HG02759 (cell line): ENCODE measurements at regions not wholly inside any gene's neighbourhood (a gene's known extent, or its start where the extent isn't known, plus 50 kb on each side); places are given as distances from the start of the nearest gene placed in this dataset.
"Not testable (repeated sequence)": the region's sequence is repeated elsewhere in the genome, so short reads cannot be mapped to it uniquely, and the experiment has no call there.

Experiments used
- ATAC-seq: cut with Tn5 transposase; IDR thresholded peaks from one replicate; pipeline ENCODE4 v1.9.1; 2021; ENCODE audit warnings: mild to moderate bottlenecking, moderate library complexity; ENCODE audit not compliant: unreplicated experiment

DNA sequence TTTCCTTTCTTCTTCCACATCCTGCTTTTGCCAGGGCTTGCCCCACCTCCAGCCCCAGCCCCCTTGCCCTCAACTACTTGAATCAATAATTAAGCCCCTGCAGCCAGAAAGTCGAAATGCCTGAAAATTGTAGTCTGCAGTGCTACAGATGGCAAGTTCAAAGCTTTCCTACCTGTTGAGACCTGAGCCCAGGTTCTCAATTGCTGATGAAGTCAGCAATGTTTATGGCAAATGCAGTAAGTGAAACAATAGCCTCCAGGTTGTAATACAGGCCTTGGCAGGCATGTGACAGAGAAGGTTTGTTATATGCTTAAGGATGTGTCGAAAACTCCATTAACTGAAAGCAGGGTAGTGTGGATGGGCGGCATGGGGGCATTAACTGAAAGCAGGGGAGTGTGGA, 181.1 kb upstream of the SESN3 start:
- no peak for ATAC-seq

DNA sequence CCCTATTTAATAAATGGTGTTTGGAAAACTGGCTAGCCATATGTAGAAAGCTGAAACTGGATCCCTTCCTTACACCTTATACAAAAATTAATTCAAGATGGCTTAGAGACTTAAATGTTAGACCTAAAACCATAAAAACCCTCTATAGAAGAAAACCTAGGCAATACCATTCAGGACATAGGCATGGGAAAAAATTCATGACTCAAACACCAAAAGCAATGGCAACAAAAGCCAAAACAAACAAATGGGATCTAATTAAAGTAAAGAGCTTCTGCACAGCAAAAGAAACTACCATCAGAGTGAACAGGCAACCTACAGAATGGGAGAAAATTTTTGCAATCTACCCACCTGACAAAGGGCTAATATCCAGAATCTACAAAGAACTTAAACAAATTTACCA, 179.7 kb upstream of the SESN3 start:
- not testable (repeated sequence) for ATAC-seq

DNA sequence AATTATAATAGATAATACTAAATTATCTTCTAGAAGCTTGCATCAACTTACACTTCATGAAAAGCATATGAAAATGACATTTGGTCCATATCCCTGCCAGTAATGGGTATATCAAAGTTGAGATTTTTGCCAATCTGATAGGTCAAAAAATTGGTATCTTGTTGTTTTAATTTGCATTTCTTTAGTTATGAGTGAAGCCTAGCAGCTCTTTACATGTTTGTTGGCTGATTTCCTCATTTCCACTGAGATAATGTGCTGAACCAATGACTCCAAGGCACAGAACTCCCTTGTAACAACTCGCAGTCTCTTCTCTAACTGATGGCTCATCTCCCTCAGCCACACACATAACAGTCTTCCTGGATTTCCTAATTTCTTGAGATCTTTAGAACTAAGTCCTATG, 175.3 kb upstream of the SESN3 start:
- ATAC-seq, result no peak

DNA sequence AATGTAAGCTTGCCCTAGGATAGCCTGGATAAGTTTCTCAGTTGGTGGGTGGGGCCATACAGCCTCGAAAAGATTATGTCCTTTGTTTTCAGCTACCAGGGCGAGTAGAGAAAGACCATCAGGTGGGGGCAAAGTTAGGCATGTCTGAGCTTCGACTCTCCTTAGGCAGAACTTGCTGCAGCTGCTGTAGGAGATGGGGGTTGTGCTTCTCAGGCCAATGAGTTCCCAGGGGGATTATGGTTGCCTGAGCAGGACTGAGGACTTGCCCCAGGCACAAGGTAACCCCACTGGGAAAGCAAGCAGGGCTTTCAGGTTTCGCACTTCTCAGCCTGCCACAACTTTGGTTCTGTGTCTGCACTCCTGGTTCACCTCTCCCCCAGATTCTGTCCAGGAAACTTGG, 173.4 kb upstream of the SESN3 start:
- no peak for ATAC-seq

DNA sequence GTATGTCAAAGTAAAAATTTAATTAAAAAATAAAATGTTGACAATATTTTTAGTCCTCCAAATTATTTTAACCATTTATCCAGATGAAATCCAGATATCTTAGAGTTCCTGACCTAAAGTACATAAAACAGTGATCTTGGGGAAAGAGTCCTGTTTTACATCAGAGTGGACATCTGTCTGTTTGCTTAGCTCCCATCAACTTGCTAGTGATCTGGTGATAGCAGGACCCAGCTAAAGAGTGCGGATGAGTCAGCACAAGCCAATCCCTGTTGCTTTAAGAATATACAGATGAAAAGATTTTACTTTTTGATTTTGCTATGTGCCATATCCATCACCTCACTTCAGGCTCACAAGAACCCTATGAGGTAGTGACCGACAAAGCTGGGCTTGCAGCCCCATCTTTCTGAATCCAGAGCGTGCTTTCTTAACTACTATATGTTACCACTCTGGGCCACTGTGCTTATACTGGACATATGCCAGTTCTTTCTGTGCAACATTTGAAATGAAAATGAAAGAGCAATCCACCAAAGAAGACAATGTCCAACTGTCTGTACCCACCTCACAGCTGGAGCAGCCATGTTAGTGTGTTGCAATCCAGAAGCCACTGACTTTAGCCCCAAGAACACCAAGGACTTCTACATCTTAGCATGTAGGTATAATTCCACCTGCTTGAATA, 167.6 kb upstream of the SESN3 start:
- ATAC-seq, result no peak

DNA sequence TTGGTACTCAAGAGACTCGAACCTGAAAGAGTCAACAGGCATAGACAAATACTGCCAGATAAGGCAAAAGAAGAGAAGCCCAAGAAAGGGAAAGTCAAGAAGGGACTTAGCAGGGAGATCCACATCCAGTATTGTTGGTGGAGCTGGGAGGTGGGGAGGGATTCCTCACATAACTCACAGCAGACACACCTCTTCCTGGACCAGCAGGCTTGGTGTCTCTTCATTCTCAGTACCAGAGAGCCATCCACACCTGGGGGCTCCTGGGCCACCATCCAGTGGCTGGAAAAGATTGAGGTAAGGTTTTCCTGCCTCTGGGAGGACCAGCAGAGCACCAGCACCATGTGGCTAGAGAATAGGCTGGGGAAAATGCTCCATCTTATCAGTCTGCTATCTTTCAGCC, 161.6 kb upstream of the SESN3 start:
- no peak for ATAC-seq

DNA sequence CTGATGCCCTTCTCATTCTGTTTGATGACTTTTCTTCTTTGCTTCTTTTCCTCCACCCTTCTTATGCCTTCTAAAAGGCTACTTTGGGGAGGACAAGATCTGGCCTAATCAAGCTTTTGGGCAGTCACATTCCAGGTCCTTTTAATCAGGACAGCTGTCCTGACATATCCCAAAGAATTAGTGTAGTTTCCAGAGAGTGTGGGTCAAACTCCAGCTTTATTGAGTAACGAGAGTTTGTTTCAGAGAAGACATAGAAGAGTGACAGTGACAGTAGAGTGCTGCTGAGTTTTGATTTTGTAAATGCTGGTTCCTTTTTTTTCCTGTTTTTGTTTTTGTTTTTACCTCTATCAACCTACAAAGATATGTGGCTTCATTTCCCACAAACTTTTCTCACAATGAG, 158.4 kb upstream of the SESN3 start:
- no peak for ATAC-seq

DNA sequence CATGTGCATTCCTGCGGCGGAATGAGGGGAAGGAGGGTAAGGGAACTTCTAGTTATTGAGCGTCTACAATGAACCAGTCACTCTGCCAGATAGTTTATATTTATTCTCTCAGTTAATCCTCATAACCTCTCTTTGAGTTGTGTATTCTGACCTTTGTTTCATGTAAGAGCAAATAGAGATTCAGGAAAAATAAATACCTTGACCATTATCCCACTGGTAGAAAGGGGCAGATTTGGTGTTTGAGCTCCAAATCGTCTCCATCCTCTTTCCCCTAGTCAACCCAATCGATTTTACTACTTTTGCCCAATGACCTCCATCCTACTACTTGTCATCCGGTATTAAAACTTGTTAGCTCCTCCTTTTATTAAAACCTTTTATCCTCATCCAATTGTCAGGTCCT, 157.1 kb upstream of the SESN3 start:
- no peak for ATAC-seq

DNA sequence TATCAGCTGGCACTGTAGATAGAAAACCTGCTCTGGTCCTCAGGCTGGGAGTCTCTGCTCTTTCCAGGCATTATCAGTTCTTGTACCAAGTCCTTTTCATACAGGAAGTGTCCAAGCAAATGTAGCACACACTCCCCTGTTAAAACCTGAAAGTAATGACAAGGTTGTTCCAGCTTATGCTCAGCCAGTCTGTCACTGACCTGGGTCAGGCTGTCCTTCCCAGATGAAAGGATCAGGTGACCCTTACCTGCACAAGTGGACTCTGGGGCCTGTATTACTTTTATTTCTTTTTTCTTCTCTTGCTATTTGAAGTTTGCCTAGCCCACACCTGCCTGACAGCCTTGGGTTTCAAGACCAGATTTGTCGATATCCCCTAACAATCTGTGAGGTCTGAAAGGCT, 156.3 kb upstream of the SESN3 start:
- no peak for ATAC-seq

DNA sequence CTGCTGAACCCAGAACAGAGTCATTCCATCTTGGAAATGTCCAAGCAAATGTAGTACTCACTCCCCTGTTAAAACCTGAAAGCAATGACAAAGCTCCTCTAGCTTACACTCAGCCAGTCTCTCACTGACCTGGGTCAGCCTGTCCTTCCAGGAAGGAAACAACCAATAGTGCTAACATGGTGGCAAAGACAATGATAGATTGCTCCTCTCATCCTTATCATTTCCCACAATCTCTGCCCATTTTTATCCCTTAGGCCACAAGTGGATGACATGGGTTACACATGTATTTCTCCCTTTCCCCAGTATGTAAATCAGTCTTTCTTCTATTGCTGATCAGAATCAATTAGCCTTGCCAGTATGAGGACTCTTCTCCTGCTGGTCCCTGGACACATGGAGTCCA, 154.6 kb upstream of the SESN3 start:
- no peak for ATAC-seq

DNA sequence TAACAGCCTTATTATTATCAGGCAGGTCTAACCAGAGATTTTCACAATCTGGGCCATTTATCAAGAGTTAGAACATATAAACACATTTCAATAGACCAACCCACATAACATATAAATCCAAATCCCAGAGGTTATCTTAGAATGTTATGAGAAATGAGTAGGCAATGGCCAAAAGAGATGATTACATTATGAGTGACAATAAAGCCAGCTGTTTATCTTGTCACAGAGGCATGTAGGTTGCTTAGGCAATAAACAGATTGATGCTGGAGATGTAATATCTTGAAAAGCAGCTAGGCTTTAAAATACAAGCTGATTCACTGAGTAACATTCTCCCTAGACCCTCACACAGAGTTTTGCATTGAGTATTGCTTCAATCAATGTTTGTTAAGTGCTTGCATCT, 148.5 kb upstream of the SESN3 start:
- no peak for ATAC-seq

DNA sequence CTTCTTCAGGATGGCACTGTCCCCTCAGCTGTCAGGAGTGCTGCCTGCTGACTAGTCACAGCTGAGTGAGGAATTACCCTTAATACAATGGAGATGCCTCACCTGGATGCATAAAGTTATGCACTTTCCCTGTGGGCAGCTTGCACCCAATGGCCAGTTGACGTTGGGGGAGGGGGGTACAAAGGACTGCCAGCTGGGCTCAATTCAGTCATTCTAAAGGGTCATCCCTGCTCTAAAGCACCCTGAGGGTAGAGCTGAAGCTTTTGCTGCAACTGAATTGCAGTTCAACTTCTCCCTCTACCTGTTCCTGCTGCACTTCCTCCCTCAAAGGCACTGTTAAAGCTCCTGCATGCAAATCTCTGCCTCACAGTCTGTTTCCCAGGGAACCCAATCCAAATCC, 147.8 kb upstream of the SESN3 start:
- no peak for ATAC-seq

DNA sequence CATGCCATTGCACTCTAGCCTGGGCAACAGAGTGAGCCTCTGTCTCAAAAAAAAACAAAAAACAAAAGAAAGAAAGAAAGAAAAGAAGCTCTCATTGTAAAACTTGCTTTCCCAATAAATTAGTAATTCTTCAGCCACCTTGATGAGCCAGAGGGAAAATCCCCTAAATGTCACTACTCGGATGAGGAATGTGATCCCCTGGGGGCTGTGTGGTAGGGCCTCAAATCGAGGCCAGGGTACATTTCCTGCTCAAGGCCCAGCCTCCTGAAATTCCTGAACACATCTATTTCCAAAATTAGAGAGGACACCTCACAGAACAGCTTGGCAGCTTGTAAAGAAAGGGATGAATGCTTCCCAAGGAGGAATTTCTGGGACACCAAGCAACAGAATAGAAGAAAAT, 147.1 kb upstream of the SESN3 start:
- ATAC-seq, result no peak

DNA sequence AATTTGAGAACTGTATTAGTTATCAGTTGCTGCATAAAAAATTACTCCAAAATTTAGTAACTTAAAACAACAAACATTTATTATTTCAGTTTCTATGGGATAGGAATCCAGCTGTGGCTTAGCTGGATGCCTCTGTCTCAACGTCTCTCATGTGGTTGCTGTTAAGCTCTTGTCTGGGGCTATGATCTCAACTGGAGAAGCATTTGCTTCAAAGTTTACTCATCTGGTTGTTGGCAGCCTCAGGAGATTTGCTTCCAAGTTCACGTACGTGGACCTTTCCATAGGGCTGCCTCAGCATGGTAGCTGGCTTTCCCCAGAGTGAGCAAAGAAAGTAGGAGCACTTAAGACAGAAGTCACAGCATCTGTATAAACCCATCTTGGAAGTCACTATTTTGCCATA, 144.9 kb upstream of the SESN3 start:
- no peak for ATAC-seq

DNA sequence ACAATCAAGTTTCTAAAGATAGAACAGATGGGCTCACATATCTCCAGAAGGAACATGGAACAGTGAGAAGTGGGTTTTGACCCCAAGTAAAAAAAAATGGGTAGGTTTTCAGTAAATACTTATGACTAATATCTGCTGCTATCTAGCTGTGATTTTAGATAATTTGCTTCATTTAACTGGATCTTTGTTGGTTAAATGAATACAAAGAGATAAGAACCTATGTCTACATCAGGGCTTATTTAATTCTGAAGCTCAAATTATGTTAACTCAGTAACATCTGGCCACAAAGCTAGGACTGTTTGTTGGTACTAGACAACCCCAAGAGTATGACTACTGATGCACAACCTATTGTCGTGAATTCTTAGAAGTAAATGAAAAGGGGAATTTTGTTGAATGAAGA, 144.4 kb upstream of the SESN3 start:
- ATAC-seq, result no peak

DNA sequence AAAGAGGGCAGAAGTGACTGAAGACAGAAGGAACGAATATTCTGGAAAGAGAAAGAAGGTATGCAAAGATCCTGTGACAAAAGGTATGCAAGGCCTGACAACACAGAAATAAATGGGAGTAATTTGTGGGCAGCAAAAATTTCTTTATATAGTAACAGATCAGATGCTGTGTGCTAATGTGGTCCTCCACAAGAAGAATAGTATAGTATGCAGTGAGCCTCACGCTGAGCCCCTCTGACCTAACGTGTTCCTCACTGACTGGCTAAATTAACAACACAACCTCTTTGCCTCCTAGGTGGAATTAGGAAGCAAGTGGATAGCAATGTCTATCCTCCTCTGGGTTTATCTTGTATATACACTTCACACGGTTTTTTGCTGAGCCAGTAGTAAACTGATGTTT, 143.1 kb upstream of the SESN3 start:
- ATAC-seq, result no peak

DNA sequence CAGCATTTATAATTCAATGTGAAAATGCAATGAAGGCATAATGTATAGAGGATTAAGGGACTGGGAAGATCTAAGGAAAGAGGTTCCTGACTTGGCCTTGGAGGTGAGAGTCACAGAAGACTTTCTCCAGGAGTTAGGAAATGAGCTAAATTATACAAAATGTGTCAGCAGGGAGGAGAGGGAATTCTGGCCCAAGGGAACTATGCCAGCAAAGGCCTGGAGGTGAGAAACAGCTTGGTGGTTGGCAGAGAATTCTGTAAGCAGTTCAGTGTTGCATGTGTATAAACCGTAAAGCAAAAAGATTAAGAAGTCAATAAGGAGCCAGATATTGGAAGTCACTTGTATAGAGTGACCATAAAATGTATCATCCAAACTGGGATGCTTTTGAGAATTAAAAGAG, 142.2 kb upstream of the SESN3 start:
- ATAC-seq, result no peak

DNA sequence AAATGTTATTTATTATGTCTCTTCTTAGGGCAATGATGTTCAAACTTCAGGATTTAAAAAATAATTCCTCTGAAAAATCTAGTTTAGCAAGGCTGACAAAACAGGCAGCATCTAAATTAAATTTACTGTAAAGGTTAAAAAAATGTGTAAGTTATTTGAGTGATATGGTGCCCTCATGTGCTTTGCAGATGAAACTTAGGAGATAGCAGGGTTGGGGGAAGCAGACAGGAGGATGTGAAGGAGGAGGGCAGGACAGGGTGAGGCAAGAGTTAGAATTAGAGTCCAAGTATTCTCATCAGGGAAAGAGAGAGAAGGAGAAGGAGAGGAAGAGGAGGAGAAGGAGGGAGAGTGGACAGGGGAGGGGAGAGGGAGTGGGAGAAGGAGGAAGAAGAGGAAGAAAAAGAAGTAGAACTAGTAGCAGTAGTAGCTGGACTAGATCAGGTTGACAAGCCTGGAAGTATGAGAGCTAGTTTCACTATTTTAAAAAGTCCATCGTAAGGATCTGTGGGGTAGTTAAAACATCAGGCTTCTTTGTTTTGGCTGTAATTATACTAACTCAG, 141.2 kb upstream of the SESN3 start:
- no peak for ATAC-seq

DNA sequence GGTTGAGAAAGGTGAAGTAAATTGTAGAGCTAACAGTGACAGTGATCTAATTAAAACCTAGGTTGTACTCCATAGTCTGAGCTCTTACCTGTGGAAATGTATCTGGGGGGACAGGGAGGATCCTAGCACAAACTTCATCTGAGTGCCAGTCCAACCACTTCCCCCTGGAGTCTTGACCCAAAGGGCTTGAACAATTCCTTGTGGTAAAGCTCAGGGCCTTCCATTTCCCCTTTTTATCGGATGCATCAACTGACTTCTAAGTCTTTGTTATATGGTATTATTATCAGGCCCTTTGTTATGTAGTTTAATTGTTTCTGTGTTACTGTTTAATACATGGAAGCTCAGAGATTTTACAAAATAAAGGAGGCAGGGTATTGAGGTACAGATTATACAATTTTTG, 140.2 kb upstream of the SESN3 start:
- no peak for ATAC-seq

DNA sequence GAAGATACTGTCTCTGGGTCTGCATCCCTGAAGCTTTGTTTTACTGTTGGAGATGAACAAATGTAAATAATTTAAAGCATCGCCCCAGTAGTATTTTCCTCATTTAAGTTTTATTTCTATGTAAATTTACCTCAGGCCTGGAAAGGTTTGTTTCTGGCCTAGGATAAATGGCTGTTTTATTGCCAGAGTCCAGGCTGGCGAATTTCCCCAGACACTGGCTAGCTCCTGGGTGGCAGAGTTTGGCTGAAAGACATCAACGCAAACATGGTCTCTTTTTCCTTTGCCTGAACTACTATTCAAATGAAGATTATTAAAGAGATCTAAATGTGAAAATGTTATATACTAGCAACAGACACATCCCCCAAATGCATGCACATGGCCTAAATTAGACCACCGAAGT, 136.7 kb upstream of the SESN3 start:
- ATAC-seq, result no peak

DNA sequence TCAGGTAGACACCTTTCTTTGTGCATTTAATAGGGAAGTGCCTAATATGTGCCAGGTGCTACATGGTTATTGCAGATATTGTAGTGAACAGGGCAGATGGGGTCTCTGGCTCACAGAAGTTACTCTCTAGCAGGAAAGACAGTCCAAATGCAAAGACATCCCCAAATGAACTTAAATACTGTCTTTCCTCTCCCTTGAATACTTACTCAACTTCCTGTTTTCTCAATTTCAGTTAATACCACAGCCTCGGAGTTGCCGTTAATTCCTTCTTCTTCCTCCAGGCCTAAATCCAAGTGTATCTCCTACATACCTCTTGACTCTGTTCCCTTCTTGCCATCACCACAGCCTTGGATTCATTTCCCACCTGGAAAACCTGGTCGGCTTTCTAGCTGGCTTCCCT, 134.3 kb upstream of the SESN3 start:
- ATAC-seq, result no peak

DNA sequence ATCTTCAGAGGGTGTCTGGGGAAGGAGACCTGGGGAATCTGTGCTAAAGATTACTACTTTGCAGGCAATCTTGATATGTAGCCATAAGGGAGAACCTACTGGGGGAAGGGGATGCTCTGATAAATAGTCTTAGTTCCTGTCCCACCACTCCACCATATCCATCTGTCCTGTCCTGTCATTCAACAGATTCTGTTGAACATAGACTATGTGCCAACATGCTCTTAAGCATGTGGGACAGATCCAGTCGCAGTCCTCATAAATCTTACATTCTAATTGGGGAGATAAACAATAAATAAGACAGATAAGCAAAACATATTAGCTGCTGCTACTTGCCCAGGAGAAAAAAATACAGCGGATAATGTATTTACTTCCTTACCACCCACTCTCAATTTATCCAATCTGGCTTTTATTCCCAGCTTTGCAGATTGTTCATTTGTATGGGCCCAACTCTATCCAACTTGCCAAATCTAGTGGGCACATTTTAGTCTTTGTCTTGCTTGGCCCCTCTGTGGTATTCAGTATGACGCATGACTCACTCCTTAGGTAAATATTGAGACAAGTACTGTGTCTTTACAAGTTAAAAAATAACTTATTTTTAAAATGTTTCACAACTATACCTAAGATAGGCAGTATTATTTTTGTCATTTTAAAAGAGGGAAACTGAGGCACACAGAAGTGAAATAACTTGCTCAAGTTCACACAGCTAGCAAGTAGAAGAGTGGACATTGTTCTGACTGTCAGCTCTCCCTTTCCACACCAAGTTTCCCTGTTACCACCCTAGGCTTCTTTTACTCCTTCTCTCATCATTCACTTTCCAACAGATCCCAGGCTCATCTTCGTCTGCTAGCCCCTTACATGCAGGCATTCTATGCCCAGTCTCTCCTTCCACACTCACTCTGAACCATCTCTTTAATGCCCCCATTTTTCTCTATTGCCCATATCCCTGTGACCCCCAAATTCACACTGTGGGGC, 133.6 kb upstream of the SESN3 start:
- ATAC-seq, result no peak
